Fibroblast of mammary gland (primary cell): ENCODE measurements at regions not wholly inside any gene's neighbourhood (a gene's known extent, or its start where the extent isn't known, plus 50 kb on each side); places are given as distances from the start of the nearest gene placed in this dataset.

Experiments used
- DNase-seq: peaks from one replicate; pipeline ENCODE4 v3.0.0-alpha.2; 2010; ENCODE audit warnings: low read depth
- H3K4me3 ChIP-seq: 2 replicates; pipeline ENCODE4 v1.5.1; 2011; ENCODE audit warnings: low read depth, mild to moderate bottlenecking, low read length, moderate library complexity; ENCODE audit not compliant: control insufficient read depth
- CTCF ChIP-seq: conservative IDR thresholded peaks from 2 replicates; pipeline ENCODE4 v1.5.1; 2011; ENCODE audit warnings: low read depth, low read length, inconsistent platforms; ENCODE audit not compliant: control insufficient read depth, insufficient read depth

- H3K4me3 ChIP-seq, result no peak overlapping the region
- DNase-seq, result no peak
- no peak for TF ChIP-seq CTCF
Observed at GRCh38 chr9:785997-786396, 55.5 kb upstream of the DMRT1 start.

DNA sequence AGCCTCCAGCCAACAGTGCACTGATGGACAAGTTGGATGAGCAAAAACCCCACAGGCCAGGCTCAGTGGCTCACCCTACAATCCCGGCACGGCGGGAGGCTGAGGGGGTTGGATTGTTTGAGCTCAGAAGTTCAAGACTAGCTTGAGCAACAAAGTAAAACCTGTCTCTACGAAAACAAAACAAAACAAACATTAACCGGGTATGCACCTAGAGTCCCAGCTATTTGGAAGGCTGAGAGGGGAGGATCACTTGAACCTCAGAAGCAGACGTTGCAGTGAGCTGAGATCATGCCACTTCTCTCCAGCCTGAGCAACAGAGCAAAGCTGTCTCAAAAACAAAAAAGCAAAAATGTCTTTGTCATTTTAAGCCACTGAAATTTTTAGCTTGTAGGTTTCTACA lies 55.1 kb upstream of the DMRT1 start:
- TF ChIP-seq CTCF, result no peak

GRCh38 chr9:788777-789176 lies 52.7 kb upstream of the DMRT1 start:
- no peak for TF ChIP-seq CTCF
- no peak overlapping the region for H3K4me3 ChIP-seq
- no peak for DNase-seq

More for the DNA sequence above, 55.1 kb upstream of the DMRT1 start:
- no peak for DNase-seq
- no peak overlapping the region for H3K4me3 ChIP-seq
